ENCODE measurements at regions not wholly inside any gene's neighbourhood (a gene's known extent, or its start where the extent isn't known, plus 50 kb on each side); places are given as distances from the start of the nearest gene placed in this dataset.

DNA sequence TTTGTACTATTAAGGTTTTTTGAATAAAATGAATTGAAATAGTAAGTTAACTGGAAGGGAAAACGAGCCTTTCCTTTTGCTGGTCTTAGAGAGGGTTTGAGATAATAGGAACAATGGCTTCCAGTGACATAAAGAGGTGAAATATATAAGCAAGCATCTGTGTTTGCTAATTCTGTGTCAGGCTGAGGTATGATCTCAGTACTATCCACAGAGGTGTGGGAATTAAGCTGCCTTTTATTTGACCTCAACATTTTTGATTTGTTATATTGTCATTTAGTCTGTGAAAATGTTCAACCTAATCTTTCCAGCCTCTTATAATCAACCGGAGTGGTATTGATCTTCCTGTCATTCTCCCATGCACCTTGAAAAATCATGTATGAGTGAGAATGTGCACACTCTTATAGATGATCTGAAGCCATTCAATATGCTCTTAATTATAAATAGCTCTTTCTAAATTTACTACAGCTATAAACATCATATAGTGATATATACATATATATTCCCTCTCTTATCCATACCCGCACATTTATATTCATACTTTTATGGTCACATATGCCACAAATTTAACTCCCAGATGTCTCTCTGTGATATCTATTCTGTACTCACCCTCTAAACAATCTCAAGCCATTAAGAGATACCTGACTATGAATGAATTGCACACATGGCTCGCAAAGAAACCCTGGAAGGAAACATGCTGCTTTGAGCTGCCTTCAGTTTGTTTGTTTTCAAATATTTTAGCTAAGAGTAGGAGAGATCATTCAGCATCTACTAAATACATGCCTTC lies 754.7 kb upstream of the NRSN1 start:
- 0% methylated on average over 1 of the region's 4 CpGs; no CpG with 5 or more reads in 1 of the 2 experiments for WGBS, 2 experiments (ENCODE audit: extremely low coverage in 2 of 2, insufficient read length in 1 of 2)
- no peaks in the 10 kb centered on the region for H3K79me1 ChIP-seq (ENCODE audit: low read depth in 1 of 2, low read length in 2 of 2)
- H4K8ac ChIP-seq (ENCODE audit: low read depth in 2 of 2, low read length in 2 of 2): no peak overlapping the region
- no peak overlapping the region for H2AK5ac ChIP-seq (ENCODE audit: low read depth, low read length)
- H4K5ac ChIP-seq (ENCODE audit: low read depth, low read length): no peak overlapping the region
- no peak overlapping the region for H3K56ac ChIP-seq (ENCODE audit: extremely low read depth, insufficient read depth, low read length)
- no peak overlapping the region for H3K27ac ChIP-seq (ENCODE audit: insufficient read depth, low read length)
- no peak overlapping the region for H3K9ac ChIP-seq (ENCODE audit: low read depth, low read length)
- no peaks in the 10 kb centered on the region for H3K36me3 ChIP-seq (ENCODE audit: control insufficient read depth, insufficient read depth, low read length)
- H2BK120ac ChIP-seq (ENCODE audit: low read depth, low read length): no peak overlapping the region
- no peak overlapping the region for H2BK20ac ChIP-seq (ENCODE audit: low read depth, low read length)
- ATAC-seq (ENCODE audit: low read depth): no peak; the same call in 1 of the 2 replicates
- H2AK9ac ChIP-seq (replicated peaks; ENCODE audit: low read depth, low read length, poor library complexity): no peak overlapping the region
- no peaks in the 10 kb centered on the region for H4K20me1 ChIP-seq (ENCODE audit: insufficient read depth, low read length)
- ChIA-PET CTCF (interaction anchor here (0.5 kb wide), 1 partner anchor 747 kb away, joined by 3 read pairs; no protein-coding TSS in a partner anchor), POLR2A (ENCODE audit: unreplicated experiment) (no interaction called here)
- intact Hi-C loops (cut with micrococcal nuclease) (no loop called here), dilution Hi-C loops (cut with HindIII; ENCODE audit: low sequenced_read_pairs, unreplicated experiment) (no loop called here), in situ Hi-C loops (cut with MboI; ENCODE audit: low sequenced_read_pairs) (no loop called here)
- H3K4ac ChIP-seq (ENCODE audit: low read depth, low read length): no peak overlapping the region
- no peak overlapping the region for H2BK5ac ChIP-seq (ENCODE audit: low read depth, low read length, poor library complexity, severe bottlenecking)
- DNase-seq: no peak
- H4K91ac ChIP-seq (ENCODE audit: insufficient read depth, low read depth, low read length): no peak overlapping the region
- H3K18ac ChIP-seq (ENCODE audit: low read depth, low read length): no peak overlapping the region
- H3K4me1 ChIP-seq (ENCODE audit: control insufficient read depth, insufficient read depth, low read length): no peaks in the 10 kb centered on the region
- no peaks in the 10 kb centered on the region for H3K9me3 ChIP-seq (ENCODE audit: control insufficient read depth, insufficient read depth, low read length)
- no peaks in the 10 kb centered on the region for H3K27me3 ChIP-seq (ENCODE audit: control insufficient read depth, insufficient read depth, low read length)
- no TSS peak for BruUV-seq (replicated peaks)
- H3K4me3 ChIP-seq (ENCODE audit: insufficient read depth, low read depth, low read length): no peak overlapping the region
- H3K4me2 ChIP-seq (ENCODE audit: low read depth, low read length): no peak overlapping the region
- TF ChIP-seq SMC3 (IDR thresholded peaks at IDR 0.05; ENCODE audit: low read depth, low read length) (no peak), MAZ (IDR thresholded peaks at IDR 0.05; ENCODE audit: borderline replicate concordance, low read depth, low read length) (no peak), RCOR1 (IDR thresholded peaks at IDR 0.05; ENCODE audit: insufficient replicate concordance, low read length) (no peak), RFX5 (IDR thresholded peaks at IDR 0.05; ENCODE audit: low read depth, low read length) (no peak), FOS (IDR thresholded peaks at IDR 0.05; ENCODE audit: low read depth, low read length) (no peak), MAFK (IDR thresholded peaks at IDR 0.05; ENCODE audit: low read depth, low read length) (no peak)
- TF ChIP-seq, protein P1, sequence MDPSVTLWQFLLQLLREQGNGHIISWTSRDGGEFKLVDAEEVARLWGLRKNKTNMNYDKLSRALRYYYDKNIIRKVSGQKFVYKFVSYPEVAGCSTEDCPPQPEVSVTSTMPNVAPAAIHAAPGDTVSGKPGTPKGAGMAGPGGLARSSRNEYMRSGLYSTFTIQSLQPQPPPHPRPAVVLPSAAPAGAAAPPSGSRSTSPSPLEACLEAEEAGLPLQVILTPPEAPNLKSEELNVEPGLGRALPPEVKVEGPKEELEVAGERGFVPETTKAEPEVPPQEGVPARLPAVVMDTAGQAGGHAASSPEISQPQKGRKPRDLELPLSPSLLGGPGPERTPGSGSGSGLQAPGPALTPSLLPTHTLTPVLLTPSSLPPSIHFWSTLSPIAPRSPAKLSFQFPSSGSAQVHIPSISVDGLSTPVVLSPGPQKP (IDR thresholded peaks at IDR 0.05; ENCODE audit: borderline replicate concordance, low read depth, low read length): no peak
- H3K14ac ChIP-seq (replicated peaks; ENCODE audit: low read depth, low read length): no peak overlapping the region
- H3K23ac ChIP-seq (ENCODE audit: low read depth, low read length): no peak overlapping the region
- no peak overlapping the region for H2AFZ ChIP-seq (replicated peaks; ENCODE audit: low read length, poor library complexity)
- H3K9me1 ChIP-seq (ENCODE audit: insufficient read depth, low read length): no peaks in the 10 kb centered on the region
- no peak overlapping the region for H2BK15ac ChIP-seq (ENCODE audit: low read depth, low read length)
